HG02759 (cell line): ENCODE measurements at regions not wholly inside any gene's neighbourhood (a gene's known extent, or its start where the extent isn't known, plus 50 kb on each side); places are given as distances from the start of the nearest gene placed in this dataset.
"Not testable (repeated sequence)": the region's sequence is repeated elsewhere in the genome, so short reads cannot be mapped to it uniquely, and the experiment has no call there.

Source experiments
- ATAC-seq: cut with Tn5 transposase; IDR thresholded peaks from one replicate; pipeline ENCODE4 v1.9.1; 2021; ENCODE audit warnings: mild to moderate bottlenecking, moderate library complexity; ENCODE audit not compliant: unreplicated experiment

- not testable (repeated sequence) for ATAC-seq
These were observed 94.6 kb upstream of the TPTE start for GRCh38 chr21:10426812-10427211.

DNA sequence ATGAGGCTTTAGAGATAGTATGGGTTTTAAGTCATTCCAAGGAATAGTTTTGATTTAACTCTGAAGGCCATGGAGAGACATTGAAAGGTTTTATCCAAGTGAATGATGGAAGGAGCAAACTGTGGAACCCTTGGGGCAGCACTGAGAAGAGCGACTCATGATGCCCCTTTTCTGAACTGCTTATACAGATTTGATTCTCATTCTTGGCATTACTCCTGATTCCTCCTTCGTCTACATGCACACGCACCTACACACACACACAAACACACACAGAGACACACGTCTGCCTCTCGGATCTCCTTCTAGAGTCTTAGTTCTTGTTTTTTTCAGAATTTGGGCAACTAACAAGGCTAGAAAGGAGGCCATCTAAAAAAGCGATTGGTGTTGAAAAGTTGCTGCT lies 94.1 kb upstream of the TPTE start:
- not testable (repeated sequence) for ATAC-seq

- ATAC-seq, result not testable (repeated sequence)
These were observed 92.3 kb upstream of the TPTE start for GRCh38 chr21:10428981-10429534.

- no peak for ATAC-seq
These were observed 91.4 kb upstream of the TPTE start for GRCh38 chr21:10430005-10430404.

- ATAC-seq, result not testable (repeated sequence)
These were observed 89.4 kb upstream of the TPTE start for GRCh38 chr21:10431995-10432394.

DNA sequence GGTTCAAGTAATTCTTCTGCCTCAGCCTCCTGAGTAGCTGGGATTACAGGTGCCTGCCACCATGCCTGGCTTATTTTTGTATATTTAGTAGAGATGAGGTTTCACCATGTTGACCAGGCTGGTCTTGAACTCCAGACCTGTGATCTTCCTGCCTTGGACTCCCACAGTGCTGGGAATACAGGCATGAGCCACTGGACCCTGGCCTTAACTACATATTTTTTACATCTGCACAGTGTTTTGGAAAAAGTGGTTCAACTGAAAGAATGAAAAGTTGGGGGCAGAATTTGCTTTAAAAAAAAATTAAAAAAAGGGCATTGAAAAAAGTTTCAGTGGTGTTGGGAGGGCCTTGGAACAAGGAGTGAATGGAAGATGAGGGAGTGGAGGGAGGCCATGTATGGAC lies 88.9 kb upstream of the TPTE start:
- ATAC-seq, result not testable (repeated sequence)

DNA sequence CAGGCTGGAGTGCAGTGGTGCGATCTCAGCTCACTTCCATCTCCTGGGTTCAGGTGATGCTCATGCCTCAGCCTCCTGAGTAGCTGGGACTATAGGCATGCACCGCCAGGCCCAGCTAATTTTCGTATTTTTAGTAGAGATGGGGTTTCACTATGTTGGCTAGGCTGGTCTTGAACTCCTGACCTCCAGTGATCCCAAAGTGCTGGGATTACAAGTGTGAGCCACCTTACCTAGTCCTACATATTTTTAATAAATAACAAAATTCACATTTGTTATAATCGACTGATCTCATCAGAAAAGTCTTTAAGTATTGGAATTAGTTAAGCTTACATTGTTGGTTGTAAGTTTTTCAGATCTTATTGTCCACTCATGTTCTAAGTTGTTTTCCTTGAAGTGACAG lies 83.4 kb upstream of the TPTE start:
- not testable (repeated sequence) for ATAC-seq

GRCh38 chr21:10440639-10441038 lies 80.7 kb upstream of the TPTE start:
- not testable (repeated sequence) for ATAC-seq

GRCh38 chr21:10442018-10442417 lies 79.4 kb upstream of the TPTE start:
- ATAC-seq, result not testable (repeated sequence)

GRCh38 chr21:10445685-10446084 lies 75.7 kb upstream of the TPTE start:
- ATAC-seq, result not testable (repeated sequence)

DNA sequence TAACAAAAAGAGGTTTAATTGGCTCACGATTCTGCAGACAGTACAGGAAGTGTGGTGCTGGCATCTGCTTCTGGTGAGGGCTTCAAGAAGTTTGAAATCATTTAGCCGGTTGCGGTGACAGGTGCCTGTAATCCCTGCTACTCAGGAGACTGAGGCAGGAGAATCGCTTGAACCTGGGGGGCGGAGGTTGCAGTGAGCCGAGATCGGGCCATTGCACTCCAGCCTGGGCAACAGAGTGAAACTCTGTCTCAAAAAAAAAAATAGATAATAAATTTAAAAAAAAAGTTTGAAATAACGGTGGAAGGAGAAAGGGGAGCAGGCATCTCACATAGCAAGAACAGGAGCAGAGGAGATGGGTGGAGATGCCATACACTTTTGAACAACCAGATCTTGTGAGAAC lies 71.9 kb upstream of the TPTE start:
- not testable (repeated sequence) for ATAC-seq

- not testable (repeated sequence) for ATAC-seq
These were observed 70.1 kb upstream of the TPTE start for GRCh38 chr21:10451274-10451673.

- not testable (repeated sequence) for ATAC-seq
These were observed 63.6 kb upstream of the TPTE start for GRCh38 chr21:10457765-10458164.

DNA sequence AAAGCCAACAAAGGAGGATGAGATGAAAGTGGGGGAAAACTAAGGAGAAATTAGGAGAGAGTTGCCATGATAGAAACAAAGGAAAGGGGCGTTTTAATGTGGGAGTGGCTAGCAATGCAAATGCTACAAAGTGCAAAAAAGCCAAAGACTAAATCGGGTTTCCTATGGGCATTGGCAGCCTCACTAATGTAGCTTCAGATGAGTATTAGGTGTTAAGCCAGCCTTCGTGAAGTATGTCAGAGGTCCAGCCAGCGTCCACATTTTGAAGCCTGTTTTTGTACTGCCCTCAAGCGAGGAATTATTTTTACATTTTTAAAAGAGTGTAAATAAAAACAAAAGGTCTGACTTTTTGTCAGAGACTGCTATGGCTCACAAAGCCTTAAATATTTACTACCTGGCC lies 60.4 kb upstream of the TPTE start:
- ATAC-seq, result not testable (repeated sequence)

DNA sequence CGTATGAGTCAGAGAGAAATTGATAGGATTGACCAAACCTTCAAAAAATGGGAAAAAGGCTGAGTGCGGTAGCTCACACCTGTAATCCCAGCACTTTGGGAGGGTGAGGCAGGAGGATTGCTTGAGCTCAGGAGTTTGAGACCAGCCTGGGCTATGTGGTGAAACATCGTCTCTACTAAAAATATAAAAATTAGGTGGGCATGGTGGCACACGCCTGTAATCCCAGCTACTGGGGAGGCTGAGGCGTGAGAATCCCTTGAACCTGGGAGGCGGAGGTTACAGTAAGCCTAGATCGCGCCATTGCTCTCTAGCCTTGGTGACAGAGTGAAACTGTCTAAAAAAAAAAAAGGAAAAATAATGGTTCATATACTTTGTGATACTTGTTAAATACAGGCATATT lies 59.9 kb upstream of the TPTE start:
- not testable (repeated sequence) for ATAC-seq

GRCh38 chr21:10463156-10463555 lies 58.2 kb upstream of the TPTE start:
- ATAC-seq, result no peak

DNA sequence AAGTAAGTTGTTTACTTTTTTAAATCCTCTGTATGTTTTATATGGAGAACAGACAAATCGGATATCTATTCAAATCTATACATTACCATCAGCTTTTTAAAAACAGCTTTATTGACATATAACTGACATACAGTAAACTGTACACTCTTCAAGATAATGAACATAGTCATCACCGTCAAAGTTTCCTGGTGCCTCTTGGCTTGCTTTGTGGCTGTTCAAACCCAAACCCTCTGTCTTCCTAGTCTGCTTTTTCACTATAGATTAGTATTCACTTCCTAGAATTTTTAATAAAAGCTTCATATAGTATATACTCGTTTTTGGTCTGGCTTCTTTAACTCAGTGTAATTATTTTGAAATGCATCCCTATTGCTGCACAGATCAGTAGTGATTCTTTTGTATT lies 56.4 kb upstream of the TPTE start:
- ATAC-seq, result no peak

DNA sequence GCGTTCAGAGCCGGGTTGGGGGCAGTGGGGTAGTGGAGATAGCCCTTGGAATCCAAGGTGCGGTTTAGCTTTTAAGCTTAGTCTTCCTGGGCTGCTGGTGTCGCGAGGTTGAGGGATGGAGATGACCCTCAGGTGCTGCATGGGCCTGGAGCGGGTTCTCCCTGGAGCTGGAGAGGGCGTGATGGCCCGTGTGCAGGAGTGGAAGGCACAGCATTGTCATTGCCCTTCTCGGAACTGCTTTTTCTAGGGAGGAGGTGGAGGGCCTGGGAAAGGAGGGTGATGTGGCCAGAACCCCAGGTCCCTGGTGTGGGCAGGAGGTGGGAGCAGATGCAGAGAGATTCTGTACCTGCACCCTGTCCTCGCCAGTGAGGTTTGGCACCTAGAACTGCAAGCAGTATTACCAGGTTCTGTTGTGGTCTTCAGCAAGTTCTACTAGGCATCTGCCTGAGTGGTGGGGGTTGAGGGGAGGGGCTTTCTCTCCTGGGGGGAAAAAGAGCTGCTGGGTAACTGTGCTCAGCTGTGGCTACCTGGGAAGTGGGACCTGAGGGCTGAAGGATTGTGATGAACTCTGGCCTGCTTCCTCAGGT lies 55.8 kb upstream of the TPTE start:
- ATAC-seq, result not testable (repeated sequence)

- ATAC-seq, result no peak
These were observed 55.2 kb upstream of the TPTE start for GRCh38 chr21:10466200-10466599.
